Neuronal stem cell (in vitro differentiated cells): ENCODE measurements at regions not wholly inside any gene's neighbourhood (a gene's known extent, or its start where the extent isn't known, plus 50 kb on each side); places are given as distances from the start of the nearest gene placed in this dataset.

Experiments
- DNase-seq: peaks from one replicate; pipeline ENCODE4 v3.0.0-alpha.2; 2013; ENCODE audit warnings: low spot score
- H2AFZ ChIP-seq: one replicate; pipeline ENCODE4 v1.6.1; 2013; ENCODE audit warnings: mild to moderate bottlenecking, low read length, inconsistent platforms
- H2AK5ac ChIP-seq: 2 replicates; pipeline ENCODE4 v1.6.1; 2013; ENCODE audit warnings: low read depth, mild to moderate bottlenecking, inconsistent platforms, low read length, moderate library complexity, mixed read lengths
- H2BK120ac ChIP-seq: 2 replicates; pipeline ENCODE4 v1.6.1; 2013; ENCODE audit warnings: low read depth, mild to moderate bottlenecking, inconsistent platforms, low read length, moderate library complexity, mixed read lengths
- H2BK12ac ChIP-seq: one replicate; pipeline ENCODE4 v1.6.1; 2013; ENCODE audit warnings: low read length, inconsistent platforms
- H2BK15ac ChIP-seq: 2 replicates; pipeline ENCODE4 v1.6.1; 2013; ENCODE audit warnings: mild to moderate bottlenecking, low read length, inconsistent platforms, mixed read lengths
- H2BK5ac ChIP-seq: one replicate; pipeline ENCODE4 v1.6.1; 2013; ENCODE audit warnings: inconsistent platforms, mild to moderate bottlenecking, low read length, moderate library complexity
- H3K14ac ChIP-seq: one replicate; pipeline ENCODE4 v1.6.1; 2013; ENCODE audit warnings: low read length, inconsistent platforms
- H3K18ac ChIP-seq: 2 replicates; pipeline ENCODE4 v1.6.1; 2013; ENCODE audit warnings: low read length, inconsistent platforms
- H3K23ac ChIP-seq: 2 replicates; pipeline ENCODE4 v1.6.1; 2013; ENCODE audit warnings: low read depth, mild to moderate bottlenecking, mixed read lengths, low read length, inconsistent platforms; ENCODE audit not compliant: poor library complexity
- H3K27ac ChIP-seq: replicated peaks from 3 replicates; pipeline ENCODE4 v1.5.1; 2013; ENCODE audit warnings: low read length, inconsistent platforms
- H3K27me3 ChIP-seq, 3 experiments: 2 replicates each; pipeline ENCODE4 v1.6.1; 2013; ENCODE audit warnings: low read length in 3 of 3, mild to moderate bottlenecking in 2 of 3, inconsistent platforms in 1 of 3, low read depth in 1 of 3, mixed read lengths in 1 of 3, moderate library complexity in 1 of 3; ENCODE audit not compliant: control insufficient read depth in 3 of 3, insufficient read depth in 3 of 3
- H3K36me3 ChIP-seq, 2 donors: replicated peaks in 1 of 2; 2 replicates each; pipeline ENCODE4 v1.6.1; 2013; ENCODE audit warnings: low read length in 2 of 2; ENCODE audit not compliant: control insufficient read depth in 2 of 2, insufficient read depth in 2 of 2
- H3K4ac ChIP-seq: 2 replicates; pipeline ENCODE4 v1.6.1; 2013; ENCODE audit warnings: inconsistent platforms, mild to moderate bottlenecking, low read length, moderate library complexity
- H3K4me1 ChIP-seq, 2 donors: 1 replicate in 1 of 2; 2 replicates in 1 of 2; pipeline ENCODE4 v1.6.1; 2013; ENCODE audit warnings: low read length in 2 of 2, low read depth in 1 of 2; ENCODE audit not compliant: control insufficient read depth in 2 of 2, insufficient read depth in 1 of 2
- H3K4me2 ChIP-seq: one replicate; pipeline ENCODE4 v1.6.1; 2013; ENCODE audit warnings: mild to moderate bottlenecking, low read length, inconsistent platforms; ENCODE audit not compliant: insufficient read depth, poor library complexity, severe bottlenecking
- H3K4me3 ChIP-seq, 2 donors: 2 replicates each; pipeline ENCODE4 v1.5.1; 2013; ENCODE audit warnings: low read length in 2 of 2, mild to moderate bottlenecking in 2 of 2, inconsistent platforms in 1 of 2, moderate library complexity in 1 of 2
- H3K79me1 ChIP-seq: one replicate; pipeline ENCODE4 v1.6.1; 2013; ENCODE audit warnings: low read depth, mild to moderate bottlenecking, inconsistent platforms, low read length, moderate library complexity
- H3K9ac ChIP-seq: one replicate; pipeline ENCODE4 v1.6.1; 2013; ENCODE audit warnings: mild to moderate bottlenecking, low read depth, low read length, inconsistent platforms; ENCODE audit not compliant: poor library complexity
- H3K9me3 ChIP-seq, 2 donors: replicated peaks in 1 of 2; 2 replicates each; pipeline versions ENCODE3 to v1.6.1; 2013; ENCODE audit warnings: low read length in 2 of 2, mild to moderate bottlenecking in 2 of 2, inconsistent platforms in 1 of 2, low read depth in 1 of 2, mixed read lengths in 1 of 2, moderate library complexity in 1 of 2; ENCODE audit not compliant: control insufficient read depth in 2 of 2, insufficient read depth in 1 of 2
- H4K8ac ChIP-seq: one replicate; pipeline ENCODE4 v1.6.1; 2013; ENCODE audit warnings: low read depth, mild to moderate bottlenecking, inconsistent platforms, low read length, moderate library complexity
- H4K91ac ChIP-seq: one replicate; pipeline ENCODE4 v1.6.1; 2013; ENCODE audit warnings: low read length, low read depth, mild to moderate bottlenecking, inconsistent platforms; ENCODE audit not compliant: poor library complexity
- WGBS, 2 donors: extraction: QIAGEN DNeasy Blood & Tissue Kit; methylation state at CpG; one replicate each; pipeline ENCODE4 v1.1.7; 2013; ENCODE audit warnings: missing lambda C conversion rate in 2 of 2, mixed read lengths in 1 of 2; ENCODE audit not compliant: insufficient read length in 2 of 2, insufficient replicate concordance in 1 of 2; ENCODE audit errors: extremely low coverage in 2 of 2; 5-methylcytosine and 5-hydroxymethylcytosine counted together

GRCh38 chr12:107253361-107253760 is 160.0 kb upstream of the CRY1 start:
- H3K4ac ChIP-seq: no peak overlapping the region
- WGBS, 2 donors: no CpG with 5 or more reads among the region's 1 CpG
- peaks cover 0 to 6% of the 10 kb centered on the region in 2 donors for H3K9me3 ChIP-seq

GRCh38 chr12:107254258-107254856 is 161.0 kb upstream of the CRY1 start:
- H3K4me2 ChIP-seq: no peak overlapping the region
- no peak overlapping the region for H3K14ac ChIP-seq
- H2BK120ac ChIP-seq: no peak overlapping the region
- H2BK12ac ChIP-seq: no peak overlapping the region
- no peak overlapping the region for H4K8ac ChIP-seq
- no peak overlapping the region for H2AFZ ChIP-seq
- no peaks in the 10 kb centered on the region for H3K4me1 ChIP-seq
- 100% methylated on average over 2 of the region's 5 CpGs; no CpG with 5 or more reads in 1 of the 2 donors for WGBS, 2 donors
- H2AK5ac ChIP-seq: no peak overlapping the region
- peaks cover 0 to 6% of the 10 kb centered on the region in 2 donors for H3K9me3 ChIP-seq
- H3K9ac ChIP-seq: no peak overlapping the region
- no peaks in the 10 kb centered on the region for H3K36me3 ChIP-seq
- no peak overlapping the region for H3K4ac ChIP-seq
- H2BK5ac ChIP-seq: no peak overlapping the region
- no peak overlapping the region for H3K4me3 ChIP-seq
- H3K18ac ChIP-seq: no peak overlapping the region
- H3K79me1 ChIP-seq: no peaks in the 10 kb centered on the region
- no peak overlapping the region for H2BK15ac ChIP-seq
- DNase-seq: no peak
- H3K27ac ChIP-seq: no peak overlapping the region
- H3K27me3 ChIP-seq: peaks cover 0 to 7% (median 0%) of the 10 kb centered on the region in 3 experiments
- no peak overlapping the region for H4K91ac ChIP-seq
- H3K23ac ChIP-seq: no peak overlapping the region

More at GRCh38 chr12:107253361-107253760, 160.0 kb upstream of the CRY1 start:
- Histone ChIP-seq H3K27me3 (peaks cover 0 to 7% (median 2%) of the 10 kb centered on the region in 3 experiments), H3K14ac (no peak overlapping the region), H2BK120ac (no peak overlapping the region), H3K9ac (no peak overlapping the region), H3K23ac (no peak overlapping the region), H3K4me2 (no peak overlapping the region), H2BK15ac (no peak overlapping the region), H4K8ac (no peak overlapping the region), H3K36me3 (no peaks in the 10 kb centered on the region), H3K4me3 (no peak overlapping the region), H2BK12ac (no peak overlapping the region), H3K4me1 (no peaks in the 10 kb centered on the region), H3K18ac (no peak overlapping the region), H2AFZ (no peak overlapping the region), H4K91ac (no peak overlapping the region), H2BK5ac (no peak overlapping the region), H3K27ac (no peak overlapping the region), H3K79me1 (no peaks in the 10 kb centered on the region), H2AK5ac (no peak overlapping the region)
- no peak for DNase-seq

GRCh38 chr12:107258780-107259179 is 165.4 kb upstream of the CRY1 start:
- H2BK15ac ChIP-seq: no peak overlapping the region
- H3K27me3 ChIP-seq: peaks cover 0 to under 1% (median 0%) of the 10 kb centered on the region in 3 experiments
- H3K4me2 ChIP-seq: no peak overlapping the region
- no peak overlapping the region for H3K27ac ChIP-seq
- no peaks in the 10 kb centered on the region for H3K36me3 ChIP-seq
- no peaks in the 10 kb centered on the region for H3K79me1 ChIP-seq
- H2AFZ ChIP-seq: no peak overlapping the region
- no peak overlapping the region for H3K14ac ChIP-seq
- no peak overlapping the region for H4K8ac ChIP-seq
- no peak overlapping the region for H2BK5ac ChIP-seq
- H4K91ac ChIP-seq: no peak overlapping the region
- H2BK12ac ChIP-seq: no peak overlapping the region
- H3K18ac ChIP-seq: no peak overlapping the region
- H3K9me3 ChIP-seq: peaks cover 6 to 7% of the 10 kb centered on the region in 2 donors
- no peak overlapping the region for H3K4ac ChIP-seq
- no peak overlapping the region for H3K23ac ChIP-seq
- H2AK5ac ChIP-seq: no peak overlapping the region
- no peak for DNase-seq
- H2BK120ac ChIP-seq: no peak overlapping the region
- no peak overlapping the region for H3K4me3 ChIP-seq
- H3K4me1 ChIP-seq: no peaks in the 10 kb centered on the region
- WGBS, 2 donors: no CpG with 5 or more reads among the region's 3 CpGs
- no peak overlapping the region for H3K9ac ChIP-seq

- H3K14ac ChIP-seq: no peak overlapping the region
- H2AK5ac ChIP-seq: no peak overlapping the region
- H3K27ac ChIP-seq: no peak overlapping the region
- no peak overlapping the region for H3K4me2 ChIP-seq
- H3K23ac ChIP-seq: no peak overlapping the region
- no peak overlapping the region for H2BK5ac ChIP-seq
- no peak overlapping the region for H3K4ac ChIP-seq
- no peaks in the 10 kb centered on the region for H3K79me1 ChIP-seq
- no peak overlapping the region for H4K8ac ChIP-seq
- no peak overlapping the region for H4K91ac ChIP-seq
- no peak overlapping the region for H3K9ac ChIP-seq
- H2BK12ac ChIP-seq: no peak overlapping the region
- no peak overlapping the region for H3K18ac ChIP-seq
- peaks cover 0 to 11% of the 10 kb centered on the region in 2 donors for H3K9me3 ChIP-seq
- H3K36me3 ChIP-seq: no peaks in the 10 kb centered on the region
- H3K4me1 ChIP-seq: no peaks in the 10 kb centered on the region
- H3K27me3 ChIP-seq: peaks cover 0 to 9% (median 2%) of the 10 kb centered on the region in 3 experiments
- DNase-seq: no peak
- H3K4me3 ChIP-seq: no peak overlapping the region
- no peak overlapping the region for H2AFZ ChIP-seq
- no peak overlapping the region for H2BK120ac ChIP-seq
- H2BK15ac ChIP-seq: no peak overlapping the region
Measured at GRCh38 chr12:107263980-107264379, 170.6 kb upstream of the CRY1 start.
